ENCODE measurements at regions not wholly inside any gene's neighbourhood (a gene's known extent, or its start where the extent isn't known, plus 50 kb on each side); places are given as distances from the start of the nearest gene placed in this dataset.
"Not testable (repeated sequence)": the region's sequence is repeated elsewhere in the genome, so short reads cannot be mapped to it uniquely, and the experiment has no call there.

- not testable (repeated sequence) for H3K27ac ChIP-seq (ENCODE audit: low read depth); H3K4me2 ChIP-seq; H3K4me3 Mint-ChIP-seq; ATAC-seq; H3K4me1 Mint-ChIP-seq; H2AFZ ChIP-seq; H3K27ac Mint-ChIP-seq; H3K36me3 Mint-ChIP-seq (ENCODE audit: low read depth); H3K4me3 ChIP-seq; H3K79me2 ChIP-seq (replicated peaks; ENCODE audit: insufficient read depth); H4K20me1 ChIP-seq (replicated peaks; ENCODE audit: insufficient read depth); H3F3A ChIP-seq (replicated peaks; ENCODE audit: low read depth); H3K27me3 Mint-ChIP-seq (ENCODE audit: insufficient read depth, low read depth, poor library complexity); H3K4me1 ChIP-seq (ENCODE audit: insufficient read depth); DNase-seq (ENCODE audit: low spot score); H3K9me3 Mint-ChIP-seq; H3K36me3 ChIP-seq (ENCODE audit: insufficient read depth); H3K9me2 ChIP-seq (ENCODE audit: insufficient read depth); H3K27me3 ChIP-seq (ENCODE audit: insufficient read depth)
These were observed 156.8 kb upstream of the GIMD1 start for GRCh38 chr4:106525425-106525824.

- not testable (repeated sequence) for H3K79me2 ChIP-seq (replicated peaks; ENCODE audit: insufficient read depth); H3K27ac ChIP-seq (ENCODE audit: low read depth); H3K9me2 ChIP-seq (ENCODE audit: insufficient read depth); H3K9me3 Mint-ChIP-seq; H3K27ac Mint-ChIP-seq; H3K36me3 Mint-ChIP-seq (ENCODE audit: low read depth); H3K27me3 Mint-ChIP-seq (ENCODE audit: insufficient read depth, low read depth, poor library complexity); H3K4me2 ChIP-seq; H3F3A ChIP-seq (replicated peaks; ENCODE audit: low read depth); ATAC-seq; DNase-seq (ENCODE audit: low spot score); H3K27me3 ChIP-seq (ENCODE audit: insufficient read depth); H3K4me3 Mint-ChIP-seq; H2AFZ ChIP-seq; H3K4me1 Mint-ChIP-seq; H4K20me1 ChIP-seq (replicated peaks; ENCODE audit: insufficient read depth); H3K36me3 ChIP-seq (ENCODE audit: insufficient read depth); H3K4me3 ChIP-seq; H3K4me1 ChIP-seq (ENCODE audit: insufficient read depth)
These were observed 156.2 kb upstream of the GIMD1 start for GRCh38 chr4:106524772-106525171.

- Mint-ChIP-seq H3K9me3 (peaks cover 5% of the 10 kb centered on the region; the same call in 1 of the 3 replicates), H3K36me3 (ENCODE audit: low read depth) (no peaks in the 10 kb centered on the region; the same call in 2 of the 3 replicates), H3K4me1 (no peaks in the 10 kb centered on the region), H3K27ac (no peak overlapping the region; the same call in 1 of the 2 replicates), H3K27me3 (ENCODE audit: insufficient read depth, low read depth, poor library complexity) (no peaks in the 10 kb centered on the region), H3K4me3 (no peak overlapping the region)
- H3F3A ChIP-seq (replicated peaks; ENCODE audit: low read depth): no peaks in the 10 kb centered on the region
- no peak overlapping the region for H3K4me3 ChIP-seq
- H4K20me1 ChIP-seq (replicated peaks; ENCODE audit: insufficient read depth): no peaks in the 10 kb centered on the region
- H2AFZ ChIP-seq: no peak overlapping the region
- no peaks in the 10 kb centered on the region for H3K79me2 ChIP-seq (replicated peaks; ENCODE audit: insufficient read depth)
- no peak for ATAC-seq
- H3K36me3 ChIP-seq (ENCODE audit: insufficient read depth): no peaks in the 10 kb centered on the region
- H3K27ac ChIP-seq (ENCODE audit: low read depth): no peak overlapping the region
- TF ChIP-seq CTCF (conservative IDR thresholded peaks at IDR 0.05; ENCODE audit: low read depth in 2 of 2): peak; percentile 46 to 48
- no peak for TF ChIP-seq ZNF331 (CRISPR knock-in tag; IDR thresholded peaks at IDR 0.05; ENCODE audit: low read depth)
- TF ChIP-seq REST (IDR thresholded peaks at IDR 0.05; ENCODE audit: unreplicated experiment): no peak
- no peaks in the 10 kb centered on the region for H3K27me3 ChIP-seq (ENCODE audit: insufficient read depth)
- H3K4me1 ChIP-seq (ENCODE audit: insufficient read depth): no peaks in the 10 kb centered on the region
- no peak overlapping the region for H3K4me2 ChIP-seq
- H3K9me2 ChIP-seq (ENCODE audit: insufficient read depth): peaks cover 2% of the 10 kb centered on the region; the same call in 1 of the 2 replicates
- DNase-seq (ENCODE audit: low spot score): peak; percentile 11
These were observed 154.3 kb upstream of the GIMD1 start for GRCh38 chr4:106522839-106523238.

Data from GM23338 (cell line).